Stimulated activated CD8-positive, alpha-beta memory T cell treated with anti-CD3 and anti-CD28 coated beads, Interleukin-4, amount 100 ng/mL, for 4 hours (primary cell): ENCODE measurements at regions not wholly inside any gene's neighbourhood (a gene's known extent, or its start where the extent isn't known, plus 50 kb on each side); places are given as distances from the start of the nearest gene placed in this dataset.

Experiments used
- DNase-seq, 2 donors: peaks; one replicate each; pipeline ENCODE4 v3.0.0-alpha.2; 2020; ENCODE audit warnings: low read depth in 2 of 2, low spot score in 1 of 2

DNA sequence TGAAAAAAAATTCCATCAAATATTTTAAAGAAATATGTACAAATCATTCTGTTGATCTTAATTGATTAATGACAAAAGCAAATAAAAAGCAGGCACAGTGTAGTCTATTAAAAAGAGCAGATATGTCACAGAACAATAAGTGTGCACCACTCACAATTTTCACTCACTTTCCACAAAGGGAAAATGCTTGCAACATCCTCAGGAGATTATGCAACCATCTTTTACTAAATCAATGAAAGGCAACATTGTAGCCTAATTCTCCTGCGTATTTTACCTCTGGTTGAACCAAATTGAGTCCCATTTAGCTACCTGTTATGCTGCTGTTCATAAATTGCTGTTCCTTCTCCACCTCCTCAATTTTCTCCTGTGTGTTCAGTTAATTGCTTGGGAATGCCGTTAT, 1346.8 kb upstream of the PIK3C3 start:
- no peak for DNase-seq

- no peak for DNase-seq
These were observed 1347.4 kb upstream of the PIK3C3 start for GRCh38 chr18:40607542-40608148.

DNA sequence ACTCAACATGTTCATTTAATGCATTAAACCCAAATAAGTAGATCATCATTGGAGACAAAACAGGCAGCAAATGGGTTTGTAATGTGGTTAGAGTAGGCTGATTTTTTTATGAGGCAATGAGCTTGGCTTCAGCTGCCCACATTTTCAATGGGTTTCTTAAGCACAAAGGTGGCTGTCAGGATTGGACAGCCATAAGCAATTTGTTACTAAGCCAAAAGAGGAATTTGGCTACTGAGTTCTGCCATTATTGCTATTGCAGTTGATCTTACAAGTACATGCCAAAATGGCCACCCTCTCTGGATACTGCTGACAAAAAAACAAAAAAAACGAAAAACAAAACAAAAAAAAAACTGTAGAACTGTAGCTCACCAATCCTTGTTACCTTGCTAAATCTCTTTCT, 1348.0 kb upstream of the PIK3C3 start:
- no peak for DNase-seq

DNA sequence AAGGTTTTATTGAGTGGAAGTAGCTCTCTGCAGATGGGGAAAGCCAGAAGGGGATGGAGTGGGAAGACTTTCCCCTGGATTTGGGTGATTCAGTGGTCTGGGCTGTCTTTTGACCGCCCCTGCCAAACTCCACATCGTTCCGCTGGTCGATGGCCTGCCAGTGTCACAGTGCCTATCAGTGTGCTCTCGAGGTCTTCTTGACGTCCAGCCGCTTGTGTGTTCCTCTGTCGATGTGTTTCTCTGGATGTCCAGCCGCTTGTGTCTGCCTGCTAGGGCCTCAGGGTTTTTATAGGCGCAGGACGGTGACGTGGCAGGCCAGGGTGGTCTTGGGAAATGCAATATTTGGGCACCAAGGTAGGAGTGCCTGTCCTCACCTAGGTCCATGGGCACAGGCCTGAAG, 1371.4 kb upstream of the PIK3C3 start:
- no peak for DNase-seq

DNA sequence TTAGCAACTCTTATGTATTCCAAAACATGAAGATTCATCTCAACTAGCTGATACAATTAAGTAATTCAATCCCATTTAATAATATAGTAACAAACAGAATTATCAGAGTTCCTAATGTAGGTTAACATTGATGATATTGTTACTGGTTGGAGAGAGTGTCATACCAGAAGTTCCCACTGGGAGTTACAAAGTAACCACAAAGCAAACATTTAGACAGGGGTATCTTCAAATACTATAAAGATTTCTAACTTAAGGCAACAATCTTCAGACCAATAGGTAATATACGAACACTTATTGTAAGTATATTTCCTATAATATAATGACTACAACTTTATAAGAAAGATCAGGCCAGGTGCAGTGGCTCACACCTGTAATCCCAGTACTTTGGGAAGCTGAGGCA, 1372.9 kb upstream of the PIK3C3 start:
- DNase-seq, result no peak

- DNase-seq, result no peak
These were observed 1377.1 kb upstream of the PIK3C3 start for GRCh38 chr18:40577981-40578365.

- DNase-seq, result no peak
These were observed 1377.6 kb upstream of the PIK3C3 start for GRCh38 chr18:40577239-40577980.

DNA sequence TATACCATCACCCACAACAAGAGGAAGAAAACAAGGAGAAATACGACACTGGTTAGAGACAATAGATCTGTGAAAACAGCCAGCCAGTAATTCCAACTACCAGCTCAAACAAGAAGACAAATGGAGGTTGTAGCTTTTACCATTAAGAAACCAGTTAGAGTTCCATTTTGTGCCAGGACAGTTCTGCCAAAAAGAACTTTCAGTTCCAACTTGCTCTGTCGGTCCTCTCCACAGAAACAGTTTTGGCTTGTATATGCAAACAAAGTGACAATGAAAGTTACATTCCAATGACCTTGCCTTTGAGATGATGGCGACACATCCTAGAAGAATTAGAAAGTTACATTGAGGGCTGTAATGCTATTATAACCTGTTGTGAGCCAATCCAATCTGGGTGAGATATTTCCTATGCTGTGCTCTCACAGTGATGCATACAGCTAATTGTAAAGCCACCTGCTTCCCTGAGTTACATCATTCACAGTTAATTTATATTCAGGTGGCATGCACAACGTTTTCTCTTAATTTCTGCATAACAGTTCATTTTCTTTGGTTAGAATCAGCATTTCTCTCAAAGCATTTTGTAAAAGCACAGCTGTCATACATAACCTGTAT, 1378.4 kb upstream of the PIK3C3 start:
- no peak for DNase-seq

GRCh38 chr18:40570615-40571014, 1384.4 kb upstream of the PIK3C3 start:
- no peak for DNase-seq

GRCh38 chr18:40569605-40570004, 1385.4 kb upstream of the PIK3C3 start:
- DNase-seq, result no peak

DNA sequence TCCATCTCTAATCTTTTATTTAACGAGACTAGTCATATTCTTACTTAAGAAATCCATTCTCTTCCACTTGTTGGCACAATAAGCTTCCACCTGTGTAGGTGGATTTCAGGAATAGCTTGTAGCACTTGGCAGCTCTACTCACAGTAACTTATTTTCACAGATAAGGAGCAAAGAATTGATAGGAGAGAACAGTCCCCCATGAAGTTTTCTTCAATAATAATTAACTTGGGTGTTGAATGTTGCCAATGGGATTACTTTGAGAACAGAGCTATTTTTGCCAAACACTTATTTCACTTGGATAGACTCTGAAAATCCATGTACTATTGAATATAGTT, 1388.6 kb upstream of the PIK3C3 start:
- DNase-seq, result no peak

- DNase-seq, result no peak
These were observed 1389.1 kb upstream of the PIK3C3 start for GRCh38 chr18:40565805-40566509.

DNA sequence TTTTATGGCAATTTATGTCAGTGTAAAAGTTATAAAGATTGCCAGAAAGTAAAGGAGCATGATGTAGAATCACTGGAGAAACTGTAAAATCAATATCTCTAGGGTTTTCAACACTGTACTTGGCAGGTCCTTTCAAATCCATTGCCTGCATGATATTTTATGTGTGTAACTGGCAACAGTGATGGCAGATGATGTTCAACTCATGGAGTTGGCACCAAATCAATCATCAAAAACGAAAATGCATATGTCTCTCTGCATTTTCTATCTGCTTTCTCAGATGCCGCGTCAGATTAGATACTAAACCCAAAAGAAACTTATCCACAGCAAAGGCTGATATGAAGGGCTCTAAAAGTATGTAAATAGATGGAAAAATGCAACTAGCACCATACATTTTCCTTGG, 1395.5 kb upstream of the PIK3C3 start:
- no peak for DNase-seq

GRCh38 chr18:40558706-40559392, 1396.2 kb upstream of the PIK3C3 start:
- no peak for DNase-seq

GRCh38 chr18:40555914-40556313, 1399.1 kb upstream of the PIK3C3 start:
- DNase-seq, result no peak

- DNase-seq, result no peak
These were observed 1402.0 kb upstream of the PIK3C3 start for GRCh38 chr18:40553029-40553428.

DNA sequence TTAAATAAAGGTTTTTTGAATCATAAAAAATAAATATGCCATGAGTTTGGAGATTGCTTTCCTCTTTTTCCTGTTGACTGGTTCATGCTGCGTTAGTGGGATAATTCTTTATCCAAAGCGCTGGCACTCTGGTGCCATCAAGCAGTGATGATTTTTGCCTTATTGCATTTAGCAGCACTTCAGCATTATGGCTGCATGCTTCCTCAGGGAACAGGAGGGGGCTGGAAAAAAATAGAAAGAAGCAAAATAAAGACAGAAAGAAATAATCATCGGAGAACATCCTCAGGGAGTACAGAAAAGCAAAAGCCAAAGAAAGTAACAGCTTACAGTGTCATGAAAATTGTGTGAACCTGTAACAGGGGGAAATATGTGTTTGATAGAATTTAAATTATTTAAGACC, 1408.2 kb upstream of the PIK3C3 start:
- DNase-seq, result no peak

DNA sequence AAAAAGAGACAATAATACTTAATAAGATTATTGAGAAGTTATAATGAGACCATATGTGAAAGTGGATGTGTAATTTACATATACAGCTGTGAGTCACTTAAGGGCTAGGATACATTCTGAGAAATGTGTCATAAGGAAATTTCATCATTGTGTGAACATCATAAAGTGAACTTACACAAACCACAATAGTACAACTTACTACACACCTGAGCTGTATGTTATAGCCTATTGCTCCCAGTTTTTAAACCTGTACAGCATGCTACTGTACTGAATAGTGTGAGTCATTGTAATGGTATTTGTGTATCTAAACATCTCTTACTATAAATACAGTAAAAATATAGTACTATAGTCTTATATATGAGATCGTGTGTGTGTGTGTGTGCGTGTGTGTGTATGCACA, 1420.3 kb upstream of the PIK3C3 start:
- no peak for DNase-seq

GRCh38 chr18:40532046-40532445, 1423.0 kb upstream of the PIK3C3 start:
- no peak for DNase-seq

GRCh38 chr18:40531051-40531450, 1424.0 kb upstream of the PIK3C3 start:
- no peak for DNase-seq

- DNase-seq, result no peak
These were observed 1425.6 kb upstream of the PIK3C3 start for GRCh38 chr18:40529478-40529877.

- no peak for DNase-seq
These were observed 1430.2 kb upstream of the PIK3C3 start for GRCh38 chr18:40524881-40525280.
